ENCODE measurements at regions not wholly inside any gene's neighbourhood (a gene's known extent, or its start where the extent isn't known, plus 50 kb on each side); places are given as distances from the start of the nearest gene placed in this dataset.

GRCh38 chr18:25713103-25713502, 361.1 kb upstream of the ZNF521 start:
- no peaks in the 10 kb centered on the region for H3K4me1 ChIP-seq (ENCODE audit: control insufficient read depth, extremely low read depth, insufficient read depth, low read length)
- no peaks in the 10 kb centered on the region for H3K79me2 ChIP-seq (ENCODE audit: control insufficient read depth, insufficient read depth, low read length)
- H3K27me3 ChIP-seq (ENCODE audit: control insufficient read depth, insufficient read depth, low read length) = no peaks in the 10 kb centered on the region
- H3K9me3 ChIP-seq (ENCODE audit: control insufficient read depth, insufficient read depth, low read depth, low read length) = no peaks in the 10 kb centered on the region
- no peaks in the 10 kb centered on the region for H4K20me1 ChIP-seq (ENCODE audit: control insufficient read depth, extremely low read depth, insufficient read depth, low read length)
- no peaks in the 10 kb centered on the region for H3K36me3 ChIP-seq (ENCODE audit: control insufficient read depth, insufficient read depth, low read length)
- no peak for TF ChIP-seq CTCF (conservative IDR thresholded peaks at IDR 0.05 in 1 of 2, IDR thresholded peaks at IDR 0.05 in 1 of 2; ENCODE audit: low read depth in 1 of 2, low read length in 2 of 2)
- H3K4me2 ChIP-seq (ENCODE audit: extremely low read depth, insufficient read depth, low read length) = no peak overlapping the region
- no peak overlapping the region for H3K9ac ChIP-seq (ENCODE audit: insufficient read depth, low read length)
- H3K27ac ChIP-seq (ENCODE audit: insufficient read depth, low read length) = no peak overlapping the region
- H2AFZ ChIP-seq (ENCODE audit: low read length) = no peak overlapping the region
- no peak overlapping the region for H3K4me3 ChIP-seq (replicated peaks in 1 of 4; ENCODE audit: control extremely low read depth in 1 of 4, insufficient read depth in 1 of 4, low read depth in 3 of 4, low read length in 4 of 4)
- DNase-seq (ENCODE audit: low read depth in 2 of 2) = no peak

DNA sequence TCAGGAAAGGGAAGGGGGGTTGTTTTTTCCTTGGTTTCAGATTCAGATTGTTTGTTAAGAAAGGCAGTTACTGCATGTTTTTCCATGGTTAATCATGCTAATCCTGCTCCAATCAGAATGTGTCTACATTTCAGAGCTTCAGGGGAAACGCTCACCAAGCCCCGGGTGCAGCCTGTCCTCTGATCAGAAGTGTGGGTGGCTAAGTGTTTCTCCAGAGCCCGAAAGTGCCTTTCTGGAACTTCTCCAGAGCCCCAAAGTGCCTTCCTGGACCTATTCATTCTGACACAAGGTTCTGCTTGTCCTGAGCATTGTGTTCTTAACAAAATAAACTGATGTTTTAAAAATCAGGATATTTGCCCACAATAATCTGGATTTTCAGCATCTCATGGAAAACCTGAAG, 359.0 kb upstream of the ZNF521 start:
- H3K9ac ChIP-seq (ENCODE audit: insufficient read depth, low read length) = no peak overlapping the region
- TF ChIP-seq CTCF (conservative IDR thresholded peaks at IDR 0.05 in 1 of 2, IDR thresholded peaks at IDR 0.05 in 1 of 2; ENCODE audit: low read depth in 1 of 2, low read length in 2 of 2) (no peak), EZH2 (IDR thresholded peaks at IDR 0.05; ENCODE audit: low read length, missing control alignments) (no peak)
- no peaks in the 10 kb centered on the region for H3K79me2 ChIP-seq (ENCODE audit: control insufficient read depth, insufficient read depth, low read length)
- H2AFZ ChIP-seq (ENCODE audit: low read length) = no peak overlapping the region
- H4K20me1 ChIP-seq (ENCODE audit: control insufficient read depth, extremely low read depth, insufficient read depth, low read length) = no peaks in the 10 kb centered on the region
- no peak overlapping the region for H3K27ac ChIP-seq (ENCODE audit: insufficient read depth, low read length)
- H3K27me3 ChIP-seq (ENCODE audit: control insufficient read depth, insufficient read depth, low read length) = no peaks in the 10 kb centered on the region
- DNase-seq (ENCODE audit: low read depth in 2 of 2) = no peak
- no peak overlapping the region for H3K4me3 ChIP-seq (replicated peaks in 1 of 4; ENCODE audit: control extremely low read depth in 1 of 4, insufficient read depth in 1 of 4, low read depth in 3 of 4, low read length in 4 of 4)
- H3K9me3 ChIP-seq (ENCODE audit: control insufficient read depth, insufficient read depth, low read depth, low read length) = no peaks in the 10 kb centered on the region
- no peak overlapping the region for H3K4me2 ChIP-seq (ENCODE audit: extremely low read depth, insufficient read depth, low read length)
- H3K36me3 ChIP-seq (ENCODE audit: control insufficient read depth, insufficient read depth, low read length) = no peaks in the 10 kb centered on the region
- H3K4me1 ChIP-seq (ENCODE audit: control insufficient read depth, extremely low read depth, insufficient read depth, low read length) = no peaks in the 10 kb centered on the region

GRCh38 chr18:25705650-25706049, 353.7 kb upstream of the ZNF521 start:
- Histone ChIP-seq H3K4me1 (ENCODE audit: control insufficient read depth, extremely low read depth, insufficient read depth, low read length) (no peaks in the 10 kb centered on the region), H3K4me2 (ENCODE audit: extremely low read depth, insufficient read depth, low read length) (no peak overlapping the region), H4K20me1 (ENCODE audit: control insufficient read depth, extremely low read depth, insufficient read depth, low read length) (no peaks in the 10 kb centered on the region), H3K79me2 (ENCODE audit: control insufficient read depth, insufficient read depth, low read length) (no peaks in the 10 kb centered on the region), H3K9ac (ENCODE audit: insufficient read depth, low read length) (no peak overlapping the region), H3K4me3 (replicated peaks in 1 of 4; ENCODE audit: control extremely low read depth in 1 of 4, insufficient read depth in 1 of 4, low read depth in 3 of 4, low read length in 4 of 4) (no peak overlapping the region), H2AFZ (ENCODE audit: low read length) (no peak overlapping the region), H3K27ac (ENCODE audit: insufficient read depth, low read length) (no peak overlapping the region), H3K27me3 (ENCODE audit: control insufficient read depth, insufficient read depth, low read length) (peaks cover 2% of the 10 kb centered on the region), H3K36me3 (ENCODE audit: control insufficient read depth, insufficient read depth, low read length) (no peaks in the 10 kb centered on the region), H3K9me3 (ENCODE audit: control insufficient read depth, insufficient read depth, low read depth, low read length) (no peaks in the 10 kb centered on the region)
- TF ChIP-seq EZH2 (IDR thresholded peaks at IDR 0.05; ENCODE audit: low read length, missing control alignments) (no peak), CTCF (conservative IDR thresholded peaks at IDR 0.05 in 1 of 2, IDR thresholded peaks at IDR 0.05 in 1 of 2; ENCODE audit: low read depth in 1 of 2, low read length in 2 of 2) (no peak)
- no peak for DNase-seq (ENCODE audit: low read depth in 2 of 2)
